ENCODE measurements at regions not wholly inside any gene's neighbourhood (a gene's known extent, or its start where the extent isn't known, plus 50 kb on each side); places are given as distances from the start of the nearest gene placed in this dataset.
A peak's percentile ranks its signal among the peaks of the same experiment; 100 is the strongest.

DNA sequence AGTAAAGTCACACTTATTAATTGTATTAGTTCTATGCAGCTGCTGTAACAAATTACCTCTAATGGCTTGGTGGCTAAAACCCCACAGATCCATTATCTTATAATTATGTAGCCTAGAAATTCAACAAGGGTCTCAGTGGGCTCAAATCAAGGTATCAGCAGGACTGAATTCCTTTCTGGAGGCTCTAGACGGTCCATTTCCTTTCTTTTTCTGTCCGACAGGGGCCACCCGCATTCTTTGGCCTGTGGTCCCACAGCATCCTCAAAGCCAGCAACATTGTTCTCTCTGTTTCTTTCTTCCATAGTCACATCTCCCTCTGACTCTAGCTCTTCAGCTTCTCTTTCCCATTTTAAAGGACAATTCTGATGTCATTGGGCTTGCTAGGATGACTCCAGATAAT is 276.3 kb upstream of the ZNF717 start:
- H3K4me3 ChIP-seq: no peak overlapping the region
- no peaks in the 10 kb centered on the region for H3K27me3 ChIP-seq
- no peak overlapping the region for H3K27ac ChIP-seq
- TF ChIP-seq, protein P1, sequence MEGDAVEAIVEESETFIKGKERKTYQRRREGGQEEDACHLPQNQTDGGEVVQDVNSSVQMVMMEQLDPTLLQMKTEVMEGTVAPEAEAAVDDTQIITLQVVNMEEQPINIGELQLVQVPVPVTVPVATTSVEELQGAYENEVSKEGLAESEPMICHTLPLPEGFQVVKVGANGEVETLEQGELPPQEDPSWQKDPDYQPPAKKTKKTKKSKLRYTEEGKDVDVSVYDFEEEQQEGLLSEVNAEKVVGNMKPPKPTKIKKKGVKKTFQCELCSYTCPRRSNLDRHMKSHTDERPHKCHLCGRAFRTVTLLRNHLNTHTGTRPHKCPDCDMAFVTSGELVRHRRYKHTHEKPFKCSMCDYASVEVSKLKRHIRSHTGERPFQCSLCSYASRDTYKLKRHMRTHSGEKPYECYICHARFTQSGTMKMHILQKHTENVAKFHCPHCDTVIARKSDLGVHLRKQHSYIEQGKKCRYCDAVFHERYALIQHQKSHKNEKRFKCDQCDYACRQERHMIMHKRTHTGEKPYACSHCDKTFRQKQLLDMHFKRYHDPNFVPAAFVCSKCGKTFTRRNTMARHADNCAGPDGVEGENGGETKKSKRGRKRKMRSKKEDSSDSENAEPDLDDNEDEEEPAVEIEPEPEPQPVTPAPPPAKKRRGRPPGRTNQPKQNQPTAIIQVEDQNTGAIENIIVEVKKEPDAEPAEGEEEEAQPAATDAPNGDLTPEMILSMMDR (IDR thresholded peaks at IDR 0.05): no peak
- no peak for TF ChIP-seq POLR2A (IDR thresholded peaks at IDR 0.05)
- TF ChIP-seq POLR2AphosphoS5 (IDR thresholded peaks at IDR 0.05): no peak
- TF ChIP-seq EP300 (IDR thresholded peaks at IDR 0.05): no peak
- no peaks in the 10 kb centered on the region for H3K4me1 ChIP-seq
- WGBS, 5 donors: 84 to 96% (median 88%) methylated on average over 3 of the region's 3 CpGs
- intact Hi-C loops (cut with DNase I; ENCODE audit: low total_unique reads): no loop called here
- no peak for DNase-seq
- no peaks in the 10 kb centered on the region for H3K36me3 ChIP-seq
- H3K9me3 ChIP-seq: peaks cover 0 to 4% (median 2%) of the 10 kb centered on the region in 4 donors

DNA sequence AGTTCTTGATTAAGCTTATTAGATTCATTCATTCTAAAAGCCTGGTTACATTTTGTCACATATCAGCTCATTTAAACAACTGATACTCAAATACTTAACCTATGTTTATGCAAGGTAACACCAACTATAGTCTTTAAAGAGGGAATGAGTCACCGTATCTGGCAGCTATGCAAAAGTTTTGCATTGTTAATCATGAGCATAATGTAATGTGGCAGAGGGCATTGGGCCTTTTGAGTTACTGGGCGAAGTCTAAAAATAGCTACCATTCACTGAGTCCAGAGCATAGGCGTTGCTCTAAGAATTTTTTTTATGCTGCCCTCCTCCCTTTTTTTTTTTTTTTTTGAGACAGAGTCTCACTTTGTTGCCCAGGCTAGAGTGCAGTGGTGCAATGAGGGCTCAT is 277.7 kb upstream of the ZNF717 start:
- H3K9me3 ChIP-seq: peaks cover 0 to 4% (median 2%) of the 10 kb centered on the region in 4 donors
- no peaks in the 10 kb centered on the region for H3K4me1 ChIP-seq
- no peaks in the 10 kb centered on the region for H3K36me3 ChIP-seq
- TF ChIP-seq POLR2AphosphoS5 (IDR thresholded peaks at IDR 0.05) (no peak), EP300 (IDR thresholded peaks at IDR 0.05) (no peak), POLR2A (IDR thresholded peaks at IDR 0.05) (no peak)
- TF ChIP-seq, protein P1 (IDR thresholded peaks at IDR 0.05): no peak
- no peak overlapping the region for H3K27ac ChIP-seq
- DNase-seq: peak in 1 of 2 donors; percentile 53
- no peaks in the 10 kb centered on the region for H3K27me3 ChIP-seq
- intact Hi-C loops (cut with DNase I; ENCODE audit: low total_unique reads): no loop called here
- 24 to 49% (median 37%) methylated on average over 3 of the region's 3 CpGs for WGBS, 5 donors
- H3K4me3 ChIP-seq: no peak overlapping the region

- Histone ChIP-seq H3K9me3 (peaks cover 0 to 4% (median 2%) of the 10 kb centered on the region in 4 donors), H3K27me3 (no peaks in the 10 kb centered on the region), H3K4me3 (no peak overlapping the region), H3K36me3 (no peaks in the 10 kb centered on the region), H3K27ac (no peak overlapping the region), H3K4me1 (no peaks in the 10 kb centered on the region)
- intact Hi-C loops (cut with DNase I; ENCODE audit: low total_unique reads): no loop called here
- TF ChIP-seq POLR2AphosphoS5 (IDR thresholded peaks at IDR 0.05) (no peak), EP300 (IDR thresholded peaks at IDR 0.05) (no peak), POLR2A (IDR thresholded peaks at IDR 0.05) (no peak)
- TF ChIP-seq, protein P1 (IDR thresholded peaks at IDR 0.05): no peak
- no peak for DNase-seq
- 63 to 78% (median 72%) methylated on average over 5 of the region's 5 CpGs for WGBS, 5 donors
These were observed 278.5 kb upstream of the ZNF717 start for GRCh38 chr3:76063811-76064210.

DNA sequence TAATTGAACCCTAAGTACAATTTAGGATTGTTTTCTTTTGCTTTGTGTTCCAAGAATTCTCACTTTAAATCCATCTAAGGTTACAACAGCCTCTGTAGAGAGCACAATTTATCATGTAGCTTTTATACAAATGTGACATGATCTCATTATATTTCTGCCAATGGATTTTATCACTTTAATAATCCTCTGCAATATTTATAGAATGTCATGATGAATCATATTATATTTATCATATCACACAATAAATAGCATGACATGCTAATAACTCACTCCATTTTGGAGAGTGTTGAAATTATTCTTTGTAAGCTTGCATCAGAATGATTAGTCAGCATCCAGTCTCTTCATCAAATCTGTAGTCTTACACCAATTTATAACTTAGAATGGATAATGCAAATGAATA is 280.6 kb upstream of the ZNF717 start:
- no peak overlapping the region for H3K4me3 ChIP-seq
- no peaks in the 10 kb centered on the region for H3K36me3 ChIP-seq
- H3K27me3 ChIP-seq: no peaks in the 10 kb centered on the region
- TF ChIP-seq, protein P1 (IDR thresholded peaks at IDR 0.05): no peak
- TF ChIP-seq EP300 (IDR thresholded peaks at IDR 0.05) (no peak), POLR2A (IDR thresholded peaks at IDR 0.05) (no peak), POLR2AphosphoS5 (IDR thresholded peaks at IDR 0.05) (no peak)
- no peak overlapping the region for H3K27ac ChIP-seq
- H3K4me1 ChIP-seq: no peaks in the 10 kb centered on the region
- intact Hi-C loops (cut with DNase I; ENCODE audit: low total_unique reads): no loop called here
- H3K9me3 ChIP-seq: peaks cover 0 to 4% (median 2%) of the 10 kb centered on the region in 4 donors
- DNase-seq: no peak

Data from stomach (tissue), 8 donors.